IMR-90 (cell line): ENCODE measurements at regions not wholly inside any gene's neighbourhood (a gene's known extent, or its start where the extent isn't known, plus 50 kb on each side); places are given as distances from the start of the nearest gene placed in this dataset.

Source experiments
- ATAC-seq: fragments of 200-7000 bp; cut with Tn5 transposase; 2 replicates; pipeline ENCODE4 v1.9.1; 2020; ENCODE audit warnings: low read depth, mild to moderate bottlenecking, moderate library complexity
- BruUV-seq: library from RNA; stranded (reverse); fragments of 400-500 nt; replicated peaks from 2 replicates; lab custom pipeline; 2021; lab: Mats Ljungman, UMichigan
- CTCF ChIA-PET: fragments of 300-600 bp; formaldehyde crosslinking; extraction: SDS; loops from one replicate; lab custom pipeline; 2021; ENCODE audit warnings: antibody characterized with exemption; lab: Yijun Ruan, JAX
- POLR2A ChIA-PET: fragments of 300-600 bp; sonication (Branson Sonifier 250); formaldehyde crosslinking; loops from one replicate; lab custom pipeline; 2022; ENCODE audit warnings: antibody characterized with exemption; ENCODE audit not compliant: unreplicated experiment; lab: Charles Lee
- DNase-seq: peaks from one replicate; pipeline ENCODE4 v3.0.0; 2013
- H2AFZ ChIP-seq: replicated peaks from 2 replicates; pipeline ENCODE3; 2013; ENCODE audit warnings: low read length, mild to moderate bottlenecking; ENCODE audit not compliant: poor library complexity
- H2AK5ac ChIP-seq: 2 replicates; pipeline ENCODE4 v1.6.1; 2013; ENCODE audit warnings: low read depth, low read length, inconsistent platforms
- H2AK9ac ChIP-seq: replicated peaks from 2 replicates; pipeline ENCODE3; 2013; ENCODE audit warnings: mild to moderate bottlenecking, low read depth, low read length, moderate library complexity; ENCODE audit not compliant: poor library complexity
- H2BK120ac ChIP-seq: 2 replicates; pipeline ENCODE4 v1.6.1; 2013; ENCODE audit warnings: low read depth, low read length, inconsistent platforms
- H2BK15ac ChIP-seq: 3 replicates; pipeline ENCODE4 v1.6.1; 2013; ENCODE audit warnings: low read depth, low read length, inconsistent platforms
- H2BK20ac ChIP-seq: 2 replicates; pipeline ENCODE4 v1.6.1; 2013; ENCODE audit warnings: low read depth, mild to moderate bottlenecking, inconsistent platforms, low read length, moderate library complexity
- H2BK5ac ChIP-seq: 2 replicates; pipeline ENCODE4 v1.6.1; 2013; ENCODE audit warnings: mild to moderate bottlenecking, low read depth, low read length, inconsistent platforms; ENCODE audit not compliant: poor library complexity, severe bottlenecking
- H3K14ac ChIP-seq: replicated peaks from 2 replicates; pipeline ENCODE4 v1.6.1; 2013; ENCODE audit warnings: low read depth, low read length, inconsistent platforms
- H3K18ac ChIP-seq: 2 replicates; pipeline ENCODE4 v1.6.1; 2013; ENCODE audit warnings: low read depth, low read length, control low read depth
- H3K23ac ChIP-seq: 2 replicates; pipeline ENCODE4 v1.6.1; 2013; ENCODE audit warnings: low read depth, low read length, inconsistent platforms
- H3K27ac ChIP-seq: 2 replicates; pipeline ENCODE4 v1.5.1; 2013; ENCODE audit warnings: mild to moderate bottlenecking, control low read depth, low read length; ENCODE audit not compliant: insufficient read depth
- H3K27me3 ChIP-seq: 2 replicates; pipeline ENCODE4 v1.6.1; 2013; ENCODE audit warnings: low read length; ENCODE audit not compliant: control insufficient read depth, insufficient read depth
- H3K36me3 ChIP-seq: 2 replicates; pipeline ENCODE4 v1.6.1; 2013; ENCODE audit warnings: low read length, mixed read lengths; ENCODE audit not compliant: control insufficient read depth, insufficient read depth
- H3K4ac ChIP-seq: 2 replicates; pipeline ENCODE4 v1.6.1; 2013; ENCODE audit warnings: low read depth, low read length, inconsistent platforms
- H3K4me1 ChIP-seq: 2 replicates; pipeline ENCODE4 v1.6.1; 2013; ENCODE audit warnings: low read length, mixed read lengths; ENCODE audit not compliant: control insufficient read depth, insufficient read depth
- H3K4me2 ChIP-seq: 2 replicates; pipeline ENCODE4 v1.6.1; 2013; ENCODE audit warnings: low read depth, mild to moderate bottlenecking, control low read depth, low read length, moderate library complexity
- H3K4me3 ChIP-seq: 2 replicates; pipeline ENCODE4 v1.5.1; 2013; ENCODE audit warnings: low read depth, mild to moderate bottlenecking, control low read depth, low read length, moderate library complexity; ENCODE audit not compliant: insufficient read depth
- H3K56ac ChIP-seq: 2 replicates; pipeline ENCODE4 v1.6.1; 2013; ENCODE audit warnings: low read length, inconsistent platforms; ENCODE audit not compliant: insufficient read depth; ENCODE audit errors: extremely low read depth
- H3K79me1 ChIP-seq, 2 experiments: 2 replicates each; pipeline ENCODE4 v1.6.1; 2013; ENCODE audit warnings: low read length in 2 of 2, inconsistent platforms in 1 of 2, low read depth in 1 of 2
- H3K9ac ChIP-seq: 2 replicates; pipeline ENCODE4 v1.6.1; 2013; ENCODE audit warnings: low read depth, low read length, control low read depth
- H3K9me1 ChIP-seq: 2 replicates; pipeline ENCODE4 v1.6.1; 2013; ENCODE audit warnings: low read length, inconsistent platforms; ENCODE audit not compliant: insufficient read depth
- H3K9me3 ChIP-seq: 2 replicates; pipeline ENCODE4 v1.6.1; 2013; ENCODE audit warnings: low read length; ENCODE audit not compliant: control insufficient read depth, insufficient read depth
- H4K20me1 ChIP-seq: 2 replicates; pipeline ENCODE4 v1.6.1; 2013; ENCODE audit warnings: low read length, inconsistent platforms; ENCODE audit not compliant: insufficient read depth
- H4K5ac ChIP-seq: 2 replicates; pipeline ENCODE4 v1.6.1; 2013; ENCODE audit warnings: mild to moderate bottlenecking, low read depth, low read length, control low read depth
- H4K8ac ChIP-seq, 2 experiments: 2 replicates each; pipeline ENCODE4 v1.6.1; 2013; ENCODE audit warnings: low read depth in 2 of 2, low read length in 2 of 2, control low read depth in 1 of 2, inconsistent platforms in 1 of 2
- H4K91ac ChIP-seq: 2 replicates; pipeline ENCODE4 v1.6.1; 2013; ENCODE audit warnings: low read depth, low read length, inconsistent platforms; ENCODE audit not compliant: insufficient read depth
- BHLHE40 ChIP-seq: fragments of 150-350 bp; IDR thresholded peaks from 2 replicates; pipeline ENCODE4 v1.6.1; 2016; ENCODE audit warnings: mild to moderate bottlenecking, low read depth, low read length
- FOS ChIP-seq: fragments of 150-350 bp; IDR thresholded peaks from 2 replicates; pipeline ENCODE4 v1.6.1; 2016; ENCODE audit warnings: low read depth, low read length
- MAFK ChIP-seq: IDR thresholded peaks from 2 replicates; pipeline ENCODE4 v1.6.1; 2012; ENCODE audit warnings: low read depth, low read length, improper control_type of control experiment
- MAZ ChIP-seq: IDR thresholded peaks from 2 replicates; pipeline ENCODE4 v1.6.1; 2012; ENCODE audit warnings: low read depth, mild to moderate bottlenecking, low read length, improper control_type of control experiment, moderate library complexity, borderline replicate concordance
- NFE2L2 ChIP-seq: fragments of 150-350 bp; IDR thresholded peaks from 2 replicates; pipeline ENCODE4 v1.6.1; 2016; ENCODE audit warnings: low read depth, mild to moderate bottlenecking, low read length
- POLR2A ChIP-seq: IDR thresholded peaks from 2 replicates; pipeline ENCODE4 v1.6.1; 2012; ENCODE audit warnings: mild to moderate bottlenecking, low read depth, low read length
- RCOR1 ChIP-seq: IDR thresholded peaks from 2 replicates; pipeline ENCODE4 v1.6.1; 2012; ENCODE audit warnings: mild to moderate bottlenecking, low read length, improper control_type of control experiment; ENCODE audit not compliant: insufficient replicate concordance
- RFX5 ChIP-seq: IDR thresholded peaks from 2 replicates; pipeline ENCODE4 v1.8.0; 2012; ENCODE audit warnings: low read depth, mild to moderate bottlenecking, low read length, moderate library complexity
- WGBS, 2 experiments: methylation state at CpG; one replicate each; pipeline versions ENCODE4 v1.1.5 to v1.1.7; 2013; ENCODE audit warnings: missing lambda C conversion rate in 2 of 2; ENCODE audit not compliant: insufficient read length in 1 of 2; ENCODE audit errors: extremely low coverage in 2 of 2; 5-methylcytosine and 5-hydroxymethylcytosine counted together
- dilution Hi-C: fragments of 300-500 bp; cut with HindIII; formaldehyde crosslinking; loops from one replicate; pipeline ENCODE4 v1.14.3; 2018; ENCODE audit warnings: low sequenced_read_pairs; ENCODE audit not compliant: unreplicated experiment
- in situ Hi-C: fragments of 300-500 bp; cut with MboI; formaldehyde crosslinking; loops from 3 replicates; pipeline ENCODE4 v1.14.3; 2019; ENCODE audit warnings: low sequenced_read_pairs, inconsistent platforms, mixed read lengths
- intact Hi-C: fragments of 100-400 bp; cut with micrococcal nuclease; formaldehyde crosslinking; loops from 2 replicates; pipeline ENCODE4 v1.10.0; 2022
- TF ChIP-seq, protein P1 (sequence below): conservative IDR thresholded peaks from 2 replicates; pipeline ENCODE4 v1.5.1; 2012; ENCODE audit warnings: mild to moderate bottlenecking, low read depth, low read length, improper control_type of control experiment

GRCh38 chr3:107982165-107982564, 108.7 kb downstream of the CD47 start:
- ChIA-PET POLR2A (no interaction called here), CTCF (no interaction called here)
- TF ChIP-seq BHLHE40: no peak
- TF ChIP-seq, protein P1, sequence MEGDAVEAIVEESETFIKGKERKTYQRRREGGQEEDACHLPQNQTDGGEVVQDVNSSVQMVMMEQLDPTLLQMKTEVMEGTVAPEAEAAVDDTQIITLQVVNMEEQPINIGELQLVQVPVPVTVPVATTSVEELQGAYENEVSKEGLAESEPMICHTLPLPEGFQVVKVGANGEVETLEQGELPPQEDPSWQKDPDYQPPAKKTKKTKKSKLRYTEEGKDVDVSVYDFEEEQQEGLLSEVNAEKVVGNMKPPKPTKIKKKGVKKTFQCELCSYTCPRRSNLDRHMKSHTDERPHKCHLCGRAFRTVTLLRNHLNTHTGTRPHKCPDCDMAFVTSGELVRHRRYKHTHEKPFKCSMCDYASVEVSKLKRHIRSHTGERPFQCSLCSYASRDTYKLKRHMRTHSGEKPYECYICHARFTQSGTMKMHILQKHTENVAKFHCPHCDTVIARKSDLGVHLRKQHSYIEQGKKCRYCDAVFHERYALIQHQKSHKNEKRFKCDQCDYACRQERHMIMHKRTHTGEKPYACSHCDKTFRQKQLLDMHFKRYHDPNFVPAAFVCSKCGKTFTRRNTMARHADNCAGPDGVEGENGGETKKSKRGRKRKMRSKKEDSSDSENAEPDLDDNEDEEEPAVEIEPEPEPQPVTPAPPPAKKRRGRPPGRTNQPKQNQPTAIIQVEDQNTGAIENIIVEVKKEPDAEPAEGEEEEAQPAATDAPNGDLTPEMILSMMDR: no peak
- TF ChIP-seq FOS: no peak
- TF ChIP-seq MAZ: no peak
- TF ChIP-seq RFX5: no peak
- TF ChIP-seq POLR2A: no peak
- no peak for TF ChIP-seq NFE2L2
- no peak for TF ChIP-seq MAFK
- TF ChIP-seq RCOR1: no peak
- no TSS peak for BruUV-seq
- no peak overlapping the region for H4K5ac ChIP-seq
- no peak overlapping the region for H3K4me2 ChIP-seq
- ATAC-seq (no peak), DNase-seq (no peak)
- no peak overlapping the region for H3K27ac ChIP-seq
- peak overlapping the region; percentile 67 for H2AFZ ChIP-seq
- WGBS, 2 experiments: no CpG with 5 or more reads among the region's 1 CpG
- no peak overlapping the region for H2BK20ac ChIP-seq
- no peak overlapping the region for H2BK15ac ChIP-seq
- dilution Hi-C loops (no loop called here), in situ Hi-C loops (no loop called here), intact Hi-C loops (no loop called here)
- peaks cover 3% of the 10 kb centered on the region; the same call in 1 of the 2 replicates for H3K9me1 ChIP-seq
- H4K8ac ChIP-seq: no peak overlapping the region
- H3K9ac ChIP-seq: no peak overlapping the region
- H3K23ac ChIP-seq: no peak overlapping the region
- no peak overlapping the region for H2BK120ac ChIP-seq
- no peak overlapping the region for H2AK9ac ChIP-seq
- no peak overlapping the region for H3K14ac ChIP-seq
- no peak overlapping the region for H3K56ac ChIP-seq
- no peak overlapping the region for H2AK5ac ChIP-seq
- H3K18ac ChIP-seq: no peak overlapping the region
- no peaks in the 10 kb centered on the region for H3K36me3 ChIP-seq
- H3K79me1 ChIP-seq: no peaks in the 10 kb centered on the region
- no peaks in the 10 kb centered on the region for H4K20me1 ChIP-seq
- no peak overlapping the region for H2BK5ac ChIP-seq
- H4K91ac ChIP-seq: no peak overlapping the region
- peaks cover 5% of the 10 kb centered on the region; the same call in 1 of the 2 replicates for H3K4me1 ChIP-seq
- H3K4ac ChIP-seq: no peak overlapping the region
- peaks cover 5% of the 10 kb centered on the region for H3K27me3 ChIP-seq
- no peaks in the 10 kb centered on the region for H3K9me3 ChIP-seq
- H3K4me3 ChIP-seq: no peak overlapping the region
